ENCODE measurements at regions not wholly inside any gene's neighbourhood (a gene's known extent, or its start where the extent isn't known, plus 50 kb on each side); places are given as distances from the start of the nearest gene placed in this dataset.
"Not testable (repeated sequence)": the region's sequence is repeated elsewhere in the genome, so short reads cannot be mapped to it uniquely, and the experiment has no call there.

- intact Hi-C loops (cut with micrococcal nuclease; ENCODE audit: unreplicated experiment); H3K4me3 Mint-ChIP-seq (ENCODE audit: unreplicated experiment); POLR2A ChIA-PET; H3K9me3 Mint-ChIP-seq (ENCODE audit: unreplicated experiment); H3K4me3 ChIP-seq (ENCODE audit: low read depth, low read length); H3K4me1 ChIP-seq; H3K27me3 ChIP-seq (replicated peaks; ENCODE audit: control insufficient read depth, insufficient read depth, low read length); H3K36me3 ChIP-seq (ENCODE audit: control insufficient read depth, insufficient read depth, low read length); BruUV-seq (replicated peaks); DNase-seq; CTCF ChIA-PET; H3K27me3 Mint-ChIP-seq (ENCODE audit: insufficient read depth, unreplicated experiment); H3K36me3 Mint-ChIP-seq (ENCODE audit: insufficient read depth, unreplicated experiment); H3K4me1 Mint-ChIP-seq (ENCODE audit: low read depth, unreplicated experiment); H3K27ac Mint-ChIP-seq (ENCODE audit: unreplicated experiment); H3K9me3 ChIP-seq: not testable (repeated sequence)
Observed at GRCh38 chr15:101938555-101938954, 126.6 kb downstream of the OR4F15 start.

- H3K36me3 Mint-ChIP-seq (ENCODE audit: insufficient read depth, unreplicated experiment); H3K9me3 ChIP-seq; H3K4me1 Mint-ChIP-seq (ENCODE audit: low read depth, unreplicated experiment); H3K36me3 ChIP-seq (ENCODE audit: control insufficient read depth, insufficient read depth, low read length); H3K4me3 ChIP-seq (ENCODE audit: low read depth, low read length); intact Hi-C loops (cut with micrococcal nuclease; ENCODE audit: unreplicated experiment); H3K27me3 ChIP-seq (replicated peaks; ENCODE audit: control insufficient read depth, insufficient read depth, low read length); H3K9me3 Mint-ChIP-seq (ENCODE audit: unreplicated experiment); H3K4me1 ChIP-seq; CTCF ChIA-PET; DNase-seq; H3K27ac Mint-ChIP-seq (ENCODE audit: unreplicated experiment); BruUV-seq (replicated peaks); H3K27me3 Mint-ChIP-seq (ENCODE audit: insufficient read depth, unreplicated experiment); POLR2A ChIA-PET; H3K4me3 Mint-ChIP-seq (ENCODE audit: unreplicated experiment): not testable (repeated sequence)
Observed at GRCh38 chr15:101945896-101946295, 133.9 kb downstream of the OR4F15 start.

GRCh38 chr15:101948491-101949010, 136.5 kb downstream of the OR4F15 start:
- H3K9me3 Mint-ChIP-seq (ENCODE audit: unreplicated experiment); H3K36me3 ChIP-seq (ENCODE audit: control insufficient read depth, insufficient read depth, low read length); H3K4me1 Mint-ChIP-seq (ENCODE audit: low read depth, unreplicated experiment); BruUV-seq (replicated peaks); H3K27me3 Mint-ChIP-seq (ENCODE audit: insufficient read depth, unreplicated experiment); CTCF ChIA-PET; H3K27ac Mint-ChIP-seq (ENCODE audit: unreplicated experiment); H3K4me3 ChIP-seq (ENCODE audit: low read depth, low read length); H3K9me3 ChIP-seq; H3K4me3 Mint-ChIP-seq (ENCODE audit: unreplicated experiment); H3K36me3 Mint-ChIP-seq (ENCODE audit: insufficient read depth, unreplicated experiment); H3K4me1 ChIP-seq; H3K27me3 ChIP-seq (replicated peaks; ENCODE audit: control insufficient read depth, insufficient read depth, low read length); POLR2A ChIA-PET; DNase-seq; intact Hi-C loops (cut with micrococcal nuclease; ENCODE audit: unreplicated experiment): not testable (repeated sequence)

DNA sequence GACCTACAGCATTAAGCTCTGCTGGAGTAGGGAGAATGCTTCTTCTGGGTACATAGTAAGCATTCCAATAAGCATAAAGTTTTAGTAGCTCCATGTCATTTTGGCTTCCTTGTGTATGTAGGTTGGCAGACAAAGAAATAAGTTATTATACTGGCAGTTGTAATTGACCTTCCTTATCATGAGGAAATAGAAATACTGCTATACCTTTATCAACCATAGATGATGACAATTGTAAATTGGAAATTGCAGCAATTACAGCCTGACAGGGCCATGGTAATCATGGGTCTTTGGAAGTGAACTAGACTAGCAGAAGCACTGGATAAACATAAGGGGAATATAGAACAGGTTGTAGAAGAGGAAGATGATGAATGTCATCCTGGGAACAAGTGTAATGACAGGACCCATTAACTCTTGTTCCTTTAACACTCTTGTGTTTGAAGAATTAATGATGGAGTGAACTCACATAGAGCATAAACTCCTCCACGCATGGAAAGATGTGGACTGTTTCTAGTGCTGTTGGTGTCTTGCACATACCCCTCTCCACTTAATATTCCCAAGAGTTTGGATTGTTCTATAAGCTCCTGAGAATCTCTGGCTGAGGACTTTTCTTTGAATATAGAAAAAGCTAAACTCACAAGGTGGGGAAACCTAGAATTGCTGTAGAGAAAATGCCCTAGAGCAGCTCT, 137.5 kb downstream of the OR4F15 start:
- H3K9me3 Mint-ChIP-seq (ENCODE audit: unreplicated experiment); POLR2A ChIA-PET; intact Hi-C loops (cut with micrococcal nuclease; ENCODE audit: unreplicated experiment); H3K36me3 ChIP-seq (ENCODE audit: control insufficient read depth, insufficient read depth, low read length); H3K27me3 ChIP-seq (replicated peaks; ENCODE audit: control insufficient read depth, insufficient read depth, low read length); BruUV-seq (replicated peaks); H3K27ac Mint-ChIP-seq (ENCODE audit: unreplicated experiment); H3K9me3 ChIP-seq; H3K4me1 Mint-ChIP-seq (ENCODE audit: low read depth, unreplicated experiment); DNase-seq; H3K27me3 Mint-ChIP-seq (ENCODE audit: insufficient read depth, unreplicated experiment); H3K4me3 ChIP-seq (ENCODE audit: low read depth, low read length); CTCF ChIA-PET; H3K36me3 Mint-ChIP-seq (ENCODE audit: insufficient read depth, unreplicated experiment); H3K4me3 Mint-ChIP-seq (ENCODE audit: unreplicated experiment); H3K4me1 ChIP-seq: not testable (repeated sequence)

- H3K27ac Mint-ChIP-seq (ENCODE audit: unreplicated experiment); DNase-seq; H3K4me1 ChIP-seq; H3K9me3 Mint-ChIP-seq (ENCODE audit: unreplicated experiment); H3K9me3 ChIP-seq; H3K4me3 Mint-ChIP-seq (ENCODE audit: unreplicated experiment); intact Hi-C loops (cut with micrococcal nuclease; ENCODE audit: unreplicated experiment); CTCF ChIA-PET; POLR2A ChIA-PET; H3K36me3 ChIP-seq (ENCODE audit: control insufficient read depth, insufficient read depth, low read length); H3K36me3 Mint-ChIP-seq (ENCODE audit: insufficient read depth, unreplicated experiment); H3K4me1 Mint-ChIP-seq (ENCODE audit: low read depth, unreplicated experiment); H3K4me3 ChIP-seq (ENCODE audit: low read depth, low read length); H3K27me3 Mint-ChIP-seq (ENCODE audit: insufficient read depth, unreplicated experiment); H3K27me3 ChIP-seq (replicated peaks; ENCODE audit: control insufficient read depth, insufficient read depth, low read length); BruUV-seq (replicated peaks): not testable (repeated sequence)
Observed at GRCh38 chr15:101953993-101954392, 142.0 kb downstream of the OR4F15 start.

DNA sequence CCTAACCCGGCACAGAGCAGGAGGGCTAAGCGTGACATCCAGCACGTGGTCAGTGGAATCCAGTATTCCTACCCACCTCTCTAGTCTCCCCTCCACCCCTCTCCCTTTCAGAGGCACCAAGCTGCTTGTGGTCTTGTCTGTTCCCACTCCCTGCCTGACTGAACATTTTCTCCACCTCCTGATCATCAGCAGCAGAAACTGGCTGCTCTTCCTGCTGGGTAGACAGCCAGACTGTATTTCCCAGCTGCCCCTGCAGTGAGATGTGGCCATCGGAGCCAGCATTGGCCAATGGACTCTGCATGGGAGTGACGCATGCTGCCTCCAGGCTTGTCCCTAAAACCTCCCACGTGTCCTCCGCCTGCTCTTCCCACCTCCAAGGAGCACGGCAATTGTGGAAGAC, 143.8 kb downstream of the OR4F15 start:
- DNase-seq; BruUV-seq (replicated peaks); H3K27me3 Mint-ChIP-seq (ENCODE audit: insufficient read depth, unreplicated experiment); H3K4me1 ChIP-seq; H3K36me3 Mint-ChIP-seq (ENCODE audit: insufficient read depth, unreplicated experiment); H3K9me3 Mint-ChIP-seq (ENCODE audit: unreplicated experiment); H3K4me3 Mint-ChIP-seq (ENCODE audit: unreplicated experiment); H3K27me3 ChIP-seq (replicated peaks; ENCODE audit: control insufficient read depth, insufficient read depth, low read length); CTCF ChIA-PET; POLR2A ChIA-PET; H3K36me3 ChIP-seq (ENCODE audit: control insufficient read depth, insufficient read depth, low read length); H3K4me1 Mint-ChIP-seq (ENCODE audit: low read depth, unreplicated experiment); H3K4me3 ChIP-seq (ENCODE audit: low read depth, low read length); intact Hi-C loops (cut with micrococcal nuclease; ENCODE audit: unreplicated experiment); H3K9me3 ChIP-seq; H3K27ac Mint-ChIP-seq (ENCODE audit: unreplicated experiment): not testable (repeated sequence)

- intact Hi-C loops (cut with micrococcal nuclease; ENCODE audit: unreplicated experiment); H3K9me3 Mint-ChIP-seq (ENCODE audit: unreplicated experiment); H3K4me3 Mint-ChIP-seq (ENCODE audit: unreplicated experiment); H3K36me3 Mint-ChIP-seq (ENCODE audit: insufficient read depth, unreplicated experiment); H3K27ac Mint-ChIP-seq (ENCODE audit: unreplicated experiment); H3K4me1 Mint-ChIP-seq (ENCODE audit: low read depth, unreplicated experiment); H3K4me1 ChIP-seq; CTCF ChIA-PET; H3K27me3 Mint-ChIP-seq (ENCODE audit: insufficient read depth, unreplicated experiment); H3K9me3 ChIP-seq; POLR2A ChIA-PET; BruUV-seq (replicated peaks); H3K36me3 ChIP-seq (ENCODE audit: control insufficient read depth, insufficient read depth, low read length); H3K4me3 ChIP-seq (ENCODE audit: low read depth, low read length); H3K27me3 ChIP-seq (replicated peaks; ENCODE audit: control insufficient read depth, insufficient read depth, low read length): not testable (repeated sequence)
- peak in 1 of 2 experiments; percentile 39 for DNase-seq
Observed at GRCh38 chr15:101958656-101959055, 146.7 kb downstream of the OR4F15 start.

Data from Caco-2 (cell line).